ENCODE measurements at regions not wholly inside any gene's neighbourhood (a gene's known extent, or its start where the extent isn't known, plus 50 kb on each side); places are given as distances from the start of the nearest gene placed in this dataset.

- ATAC-seq (ENCODE audit: low read depth) (no peak), DNase-seq (ENCODE audit: low spot score) (no peak)
- TF ChIP-seq CTCF (IDR thresholded peaks at IDR 0.05; ENCODE audit: poor library complexity, severe bottlenecking) = no peak
- H3K27me3 ChIP-seq (ENCODE audit: insufficient read depth, poor library complexity, severe bottlenecking) = no peaks in the 10 kb centered on the region
- H3K27ac ChIP-seq (ENCODE audit: poor library complexity, severe bottlenecking) = no peak overlapping the region
- H3K9me3 ChIP-seq (ENCODE audit: severe bottlenecking) = no peaks in the 10 kb centered on the region
- H3K36me3 ChIP-seq (ENCODE audit: low read depth) = no peaks in the 10 kb centered on the region
- no peak overlapping the region for H3K4me3 ChIP-seq (ENCODE audit: severe bottlenecking)
- no peaks in the 10 kb centered on the region for H3K4me1 ChIP-seq (ENCODE audit: insufficient read depth, poor library complexity, severe bottlenecking)
Measured at GRCh38 chr13:30009411-30009810, 159.0 kb upstream of the UBL3 start.

- H3K36me3 ChIP-seq (ENCODE audit: low read depth) = no peaks in the 10 kb centered on the region
- H3K4me3 ChIP-seq (ENCODE audit: severe bottlenecking) = no peak overlapping the region
- ATAC-seq (ENCODE audit: low read depth) (no peak), DNase-seq (ENCODE audit: low spot score) (no peak)
- H3K4me1 ChIP-seq (ENCODE audit: insufficient read depth, poor library complexity, severe bottlenecking) = peaks cover 10% of the 10 kb centered on the region
- no peaks in the 10 kb centered on the region for H3K27me3 ChIP-seq (ENCODE audit: insufficient read depth, poor library complexity, severe bottlenecking)
- no peak overlapping the region for H3K27ac ChIP-seq (ENCODE audit: poor library complexity, severe bottlenecking)
- no peak for TF ChIP-seq CTCF (IDR thresholded peaks at IDR 0.05; ENCODE audit: poor library complexity, severe bottlenecking)
- no peaks in the 10 kb centered on the region for H3K9me3 ChIP-seq (ENCODE audit: severe bottlenecking)
Measured at GRCh38 chr13:30006246-30006645, 155.8 kb upstream of the UBL3 start.

- no peak for TF ChIP-seq CTCF (IDR thresholded peaks at IDR 0.05; ENCODE audit: poor library complexity, severe bottlenecking)
- H3K27me3 ChIP-seq (ENCODE audit: insufficient read depth, poor library complexity, severe bottlenecking) = no peaks in the 10 kb centered on the region
- peaks cover 10% of the 10 kb centered on the region for H3K4me1 ChIP-seq (ENCODE audit: insufficient read depth, poor library complexity, severe bottlenecking)
- H3K27ac ChIP-seq (ENCODE audit: poor library complexity, severe bottlenecking) = no peak overlapping the region
- H3K9me3 ChIP-seq (ENCODE audit: severe bottlenecking) = no peaks in the 10 kb centered on the region
- ATAC-seq (ENCODE audit: low read depth) (peak; percentile 62), DNase-seq (ENCODE audit: low spot score) (no peak)
- no peaks in the 10 kb centered on the region for H3K36me3 ChIP-seq (ENCODE audit: low read depth)
- no peak overlapping the region for H3K4me3 ChIP-seq (ENCODE audit: severe bottlenecking)
Measured at GRCh38 chr13:30004204-30004603, 153.8 kb upstream of the UBL3 start.

GRCh38 chr13:30002577-30002976, 152.2 kb upstream of the UBL3 start:
- H3K27me3 ChIP-seq (ENCODE audit: insufficient read depth, poor library complexity, severe bottlenecking) = no peaks in the 10 kb centered on the region
- H3K36me3 ChIP-seq (ENCODE audit: low read depth) = no peaks in the 10 kb centered on the region
- H3K4me3 ChIP-seq (ENCODE audit: severe bottlenecking) = no peak overlapping the region
- H3K27ac ChIP-seq (ENCODE audit: poor library complexity, severe bottlenecking) = peak overlapping the region; percentile 4
- TF ChIP-seq CTCF (IDR thresholded peaks at IDR 0.05; ENCODE audit: poor library complexity, severe bottlenecking) = no peak
- H3K4me1 ChIP-seq (ENCODE audit: insufficient read depth, poor library complexity, severe bottlenecking) = peaks cover 10% of the 10 kb centered on the region
- peak; percentile 96 for ATAC-seq (ENCODE audit: low read depth)
- H3K9me3 ChIP-seq (ENCODE audit: severe bottlenecking) = no peaks in the 10 kb centered on the region
- no peak for DNase-seq (ENCODE audit: low spot score)

- Histone ChIP-seq H3K27me3 (ENCODE audit: insufficient read depth, poor library complexity, severe bottlenecking) (no peaks in the 10 kb centered on the region), H3K27ac (ENCODE audit: poor library complexity, severe bottlenecking) (no peak overlapping the region), H3K4me1 (ENCODE audit: insufficient read depth, poor library complexity, severe bottlenecking) (peaks cover 10% of the 10 kb centered on the region), H3K36me3 (ENCODE audit: low read depth) (no peaks in the 10 kb centered on the region), H3K4me3 (ENCODE audit: severe bottlenecking) (no peak overlapping the region), H3K9me3 (ENCODE audit: severe bottlenecking) (no peaks in the 10 kb centered on the region)
- ATAC-seq (ENCODE audit: low read depth) (no peak), DNase-seq (ENCODE audit: low spot score) (no peak)
- no peak for TF ChIP-seq CTCF (IDR thresholded peaks at IDR 0.05; ENCODE audit: poor library complexity, severe bottlenecking)
Measured at GRCh38 chr13:30000370-30000765, 150.0 kb upstream of the UBL3 start.

All from RWPE2 (cell line).